SK-N-MC (cell line): ENCODE measurements at regions not wholly inside any gene's neighbourhood (a gene's known extent, or its start where the extent isn't known, plus 50 kb on each side); places are given as distances from the start of the nearest gene placed in this dataset.

ENCODE experiments used
- DNase-seq: peaks from one replicate; pipeline ENCODE4 v3.0.0-alpha.2; 2011; ENCODE audit warnings: low read depth, low spot score
- H3K27ac ChIP-seq: fragments of 200-600 bp; sonication (generic); 2 replicates; pipeline ENCODE4 v1.5.1; 2016; ENCODE audit warnings: mixed run types
- H3K36me3 ChIP-seq: fragments of 200-600 bp; sonication (generic); 2 replicates; pipeline ENCODE4 v1.6.1; 2017; ENCODE audit warnings: antibody characterized with exemption, low read length, mixed read lengths; ENCODE audit not compliant: insufficient read depth
- H3K4me3 ChIP-seq: fragments of 200-600 bp; sonication (generic); 2 replicates; pipeline ENCODE4 v1.5.1; 2016
- H3K9ac ChIP-seq: fragments of 200-600 bp; sonication (generic); 2 replicates; pipeline ENCODE4 v1.8.0; 2017; ENCODE audit warnings: mixed run types, mixed read lengths; ENCODE audit not compliant: insufficient read length
- H3K9me3 ChIP-seq: fragments of 200-600 bp; sonication (generic); 2 replicates; pipeline ENCODE4 v1.6.1; 2017; ENCODE audit warnings: low read depth, mild to moderate bottlenecking, antibody characterized with exemption, low read length, moderate library complexity, mixed read lengths
- EZH2 ChIP-seq: fragments of 200-600 bp; sonication (generic); IDR thresholded peaks from one replicate; pipeline ENCODE4 v1.6.1; 2017; ENCODE audit warnings: antibody characterized with exemption
- FOXP2 ChIP-seq: optimal IDR thresholded peaks from 2 replicates; pipeline ENCODE3; 2011; ENCODE audit warnings: mild to moderate bottlenecking, moderate library complexity; ENCODE audit not compliant: insufficient read depth; ENCODE audit errors: extremely low read length, control extremely low read depth
- POLR2AphosphoS5 ChIP-seq: IDR thresholded peaks from 2 replicates; pipeline ENCODE4 v1.6.1; 2012; ENCODE audit warnings: mild to moderate bottlenecking, low read depth, low read length, borderline replicate concordance

DNA sequence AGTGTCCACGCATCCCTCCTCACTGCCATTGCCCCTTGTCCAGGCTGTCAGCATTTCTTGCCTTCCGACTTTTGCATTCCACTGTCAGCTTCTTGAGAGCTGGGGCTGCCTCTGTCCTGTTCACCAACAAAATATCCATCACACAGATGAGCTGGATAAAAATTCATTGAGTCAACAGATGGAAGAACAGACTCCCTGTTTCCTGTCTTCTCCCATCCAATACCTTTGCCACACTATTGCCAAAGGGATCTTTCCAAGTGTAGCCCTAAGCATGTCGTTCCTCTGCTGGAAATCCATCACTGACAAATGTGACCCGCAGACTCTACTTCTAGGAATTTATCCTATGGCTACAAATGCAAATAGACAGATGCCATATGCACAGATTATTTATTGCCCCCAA, 78.0 kb upstream of the PJA1 start:
- no peaks in the 10 kb centered on the region for H3K9me3 ChIP-seq
- no peaks in the 10 kb centered on the region for H3K36me3 ChIP-seq
- H3K27ac ChIP-seq: no peak overlapping the region
- no peak for DNase-seq
- no peak overlapping the region for H3K4me3 ChIP-seq
- TF ChIP-seq FOXP2: no peak
- TF ChIP-seq POLR2AphosphoS5: no peak
- no peak for TF ChIP-seq EZH2
- H3K9ac ChIP-seq: no peak overlapping the region

DNA sequence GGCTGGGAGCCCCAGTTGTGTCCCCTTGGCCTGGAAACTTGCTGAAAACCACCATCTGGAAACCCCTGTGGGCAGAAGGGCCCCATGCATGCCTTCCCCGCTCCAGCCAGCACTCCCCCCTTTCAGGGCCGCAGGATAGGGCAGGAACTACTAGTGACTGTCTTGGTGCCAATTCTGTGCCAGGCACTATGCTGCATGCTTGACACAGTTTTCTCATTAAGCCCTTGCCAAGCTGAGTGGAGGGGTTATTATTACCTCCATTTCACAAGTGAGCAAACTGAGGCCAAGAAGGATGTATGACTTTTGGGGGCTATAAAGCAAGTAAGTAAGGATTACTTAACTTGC, 73.6 kb upstream of the PJA1 start:
- Histone ChIP-seq H3K4me3 (no peak overlapping the region), H3K9me3 (no peaks in the 10 kb centered on the region), H3K27ac (no peak overlapping the region), H3K36me3 (no peaks in the 10 kb centered on the region), H3K9ac (no peak overlapping the region)
- DNase-seq: no peak
- TF ChIP-seq POLR2AphosphoS5 (no peak), EZH2 (no peak), FOXP2 (no peak)

DNA sequence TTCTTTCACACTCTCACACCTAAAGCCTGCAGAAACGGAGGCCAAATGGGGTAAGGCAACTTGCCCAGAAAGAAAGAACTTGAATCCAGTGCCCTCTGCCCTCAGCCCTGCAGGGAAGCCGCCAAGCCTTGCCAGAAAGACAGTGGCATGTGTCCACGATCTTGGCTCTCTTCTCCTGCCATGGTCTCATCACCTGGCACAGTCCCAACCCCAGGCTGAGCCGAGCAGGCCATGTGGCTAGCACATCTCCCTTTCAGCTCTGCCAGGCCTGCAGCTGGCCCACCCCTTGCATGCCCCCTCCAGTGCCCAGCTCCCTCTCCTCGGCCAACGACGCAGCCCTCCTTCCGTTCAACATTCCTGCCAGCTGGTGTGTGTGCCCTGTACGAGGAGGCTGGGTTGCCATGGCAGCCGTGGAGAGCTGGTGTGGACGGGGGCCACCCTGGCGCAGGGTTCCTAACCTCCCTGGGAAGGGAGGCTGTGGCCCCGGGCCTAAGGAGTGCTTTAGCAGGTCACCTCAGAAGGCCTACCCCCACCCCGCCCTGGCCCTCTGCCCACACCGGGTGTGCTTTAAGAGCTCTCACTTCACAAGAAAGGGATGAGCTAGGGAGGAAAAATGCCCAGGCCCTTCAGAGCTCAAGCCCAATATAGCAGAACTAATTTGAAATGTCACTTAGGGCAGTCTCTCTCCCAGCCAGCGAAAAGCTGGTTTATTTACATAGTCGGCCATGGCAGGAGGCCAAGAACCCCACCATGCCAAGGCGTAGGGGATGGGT, 73.0 kb upstream of the PJA1 start:
- TF ChIP-seq FOXP2 (no peak), POLR2AphosphoS5 (no peak), EZH2 (no peak)
- H3K9me3 ChIP-seq: no peaks in the 10 kb centered on the region
- no peak overlapping the region for H3K9ac ChIP-seq
- no peak for DNase-seq
- no peak overlapping the region for H3K27ac ChIP-seq
- no peak overlapping the region for H3K4me3 ChIP-seq
- no peaks in the 10 kb centered on the region for H3K36me3 ChIP-seq

DNA sequence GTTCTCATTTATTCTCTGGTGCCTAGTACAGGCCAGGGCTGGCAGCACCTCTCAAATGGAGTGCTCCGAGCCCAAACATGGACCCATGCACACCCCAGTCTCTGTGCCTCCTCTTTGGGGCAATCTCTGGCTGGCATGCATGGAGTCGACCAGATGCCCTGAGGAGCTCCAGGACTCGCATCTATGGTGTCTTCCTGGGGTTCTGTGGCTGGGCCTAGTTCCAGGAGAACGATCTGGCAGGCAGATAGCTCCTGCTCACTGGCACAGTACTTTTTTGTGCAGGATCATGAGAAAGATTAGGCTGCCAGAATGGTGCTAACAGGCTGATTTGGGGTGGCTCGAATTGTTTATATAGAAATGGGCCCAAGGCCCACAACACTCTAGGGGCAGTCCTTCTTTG, 72.0 kb upstream of the PJA1 start:
- no peaks in the 10 kb centered on the region for H3K36me3 ChIP-seq
- DNase-seq: no peak
- H3K9ac ChIP-seq: no peak overlapping the region
- no peak overlapping the region for H3K27ac ChIP-seq
- H3K9me3 ChIP-seq: no peaks in the 10 kb centered on the region
- no peak for TF ChIP-seq EZH2
- TF ChIP-seq POLR2AphosphoS5: no peak
- TF ChIP-seq FOXP2: no peak
- H3K4me3 ChIP-seq: no peak overlapping the region

DNA sequence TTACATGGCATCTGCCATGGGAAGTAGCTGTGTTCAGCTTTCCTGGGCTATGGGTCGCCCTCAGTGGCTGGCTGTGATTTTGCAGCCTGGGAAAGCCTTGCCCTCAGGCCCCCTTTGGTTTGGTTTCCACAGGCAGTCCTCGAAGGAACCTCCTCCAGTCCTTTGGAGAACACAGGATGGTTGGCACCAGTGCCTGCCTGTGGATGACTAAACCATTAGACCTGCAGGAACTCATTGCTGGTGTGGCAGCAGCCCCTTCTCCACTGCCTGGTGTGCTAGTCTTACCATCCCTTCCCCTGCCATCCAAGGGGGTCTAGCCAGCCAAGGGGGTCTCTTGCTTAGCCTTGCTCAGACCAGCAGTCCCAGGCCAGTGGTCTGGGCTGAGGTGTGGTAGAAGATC, 71.4 kb upstream of the PJA1 start:
- no peak overlapping the region for H3K9ac ChIP-seq
- no peak overlapping the region for H3K4me3 ChIP-seq
- H3K9me3 ChIP-seq: no peaks in the 10 kb centered on the region
- DNase-seq: no peak
- H3K27ac ChIP-seq: no peak overlapping the region
- no peak for TF ChIP-seq EZH2
- no peak for TF ChIP-seq FOXP2
- TF ChIP-seq POLR2AphosphoS5: no peak
- no peaks in the 10 kb centered on the region for H3K36me3 ChIP-seq

DNA sequence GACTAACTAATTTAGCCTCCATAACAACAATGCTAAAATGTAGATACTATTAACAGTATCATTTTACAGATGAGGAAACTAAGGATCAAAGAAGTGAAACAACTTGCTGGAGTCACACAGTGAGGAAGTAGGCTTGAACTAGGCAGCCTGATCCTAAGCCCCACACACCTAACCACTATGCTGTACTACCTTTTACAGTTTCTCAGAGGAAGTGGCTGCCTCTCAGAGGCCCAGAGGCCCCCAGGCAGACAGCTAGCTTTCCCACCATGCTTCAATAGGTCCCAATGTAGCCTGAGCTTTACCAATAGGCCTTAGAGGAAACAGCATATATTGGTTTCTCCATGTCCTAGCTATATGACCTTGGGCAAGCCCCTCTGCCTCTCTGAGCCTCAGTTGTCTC, 69.4 kb upstream of the PJA1 start:
- no peak for TF ChIP-seq EZH2
- TF ChIP-seq FOXP2: no peak
- no peak for TF ChIP-seq POLR2AphosphoS5
- no peak for DNase-seq
- no peak overlapping the region for H3K27ac ChIP-seq

DNA sequence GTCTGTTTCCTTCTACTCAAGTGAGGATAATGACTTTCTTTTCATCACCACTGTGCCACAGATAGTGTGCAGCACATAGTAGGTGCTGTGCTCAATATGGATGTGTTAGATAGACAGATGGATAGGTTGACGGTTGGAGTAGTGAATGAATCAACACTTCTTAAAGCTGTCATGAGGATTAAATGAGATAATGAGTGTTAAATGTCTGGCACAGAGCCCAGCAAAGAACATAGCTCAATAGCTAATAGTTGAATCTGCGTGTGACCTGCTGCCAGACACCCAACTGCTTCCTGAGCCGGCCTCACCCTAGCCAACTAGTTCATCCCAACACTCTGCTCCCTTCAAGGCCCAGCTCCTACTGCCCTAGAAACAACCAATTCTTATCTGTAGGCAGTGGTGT, 67.7 kb upstream of the PJA1 start:
- no peak for DNase-seq
- Histone ChIP-seq H3K27ac (no peak overlapping the region), H3K36me3 (no peaks in the 10 kb centered on the region), H3K9ac (no peak overlapping the region), H3K4me3 (no peak overlapping the region), H3K9me3 (no peaks in the 10 kb centered on the region)
- TF ChIP-seq POLR2AphosphoS5 (no peak), EZH2 (no peak), FOXP2 (no peak)

More for the DNA sequence above, 69.4 kb upstream of the PJA1 start:
- Histone ChIP-seq H3K9me3 (no peaks in the 10 kb centered on the region), H3K36me3 (no peaks in the 10 kb centered on the region), H3K4me3 (no peak overlapping the region), H3K9ac (no peak overlapping the region)

DNA sequence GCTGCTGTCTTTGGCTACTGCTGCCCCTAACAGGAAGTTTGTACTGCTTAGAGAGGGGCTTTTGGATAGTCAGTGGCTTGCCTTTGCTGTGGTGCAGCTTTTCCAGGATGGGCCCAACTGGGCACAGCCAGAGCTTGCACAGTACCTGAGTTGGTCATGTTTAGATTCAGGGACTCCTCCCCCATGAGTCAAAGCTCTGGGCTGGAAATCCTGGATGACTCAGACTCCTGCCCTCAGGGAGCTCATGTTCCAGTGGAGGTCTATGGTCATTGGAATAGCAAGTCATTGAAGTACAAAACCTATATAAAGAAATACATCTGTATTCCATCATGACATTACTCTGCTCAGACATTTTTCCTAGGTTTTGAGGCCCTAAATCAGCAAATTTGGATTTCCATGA, 66.7 kb upstream of the PJA1 start:
- no peaks in the 10 kb centered on the region for H3K9me3 ChIP-seq

DNA sequence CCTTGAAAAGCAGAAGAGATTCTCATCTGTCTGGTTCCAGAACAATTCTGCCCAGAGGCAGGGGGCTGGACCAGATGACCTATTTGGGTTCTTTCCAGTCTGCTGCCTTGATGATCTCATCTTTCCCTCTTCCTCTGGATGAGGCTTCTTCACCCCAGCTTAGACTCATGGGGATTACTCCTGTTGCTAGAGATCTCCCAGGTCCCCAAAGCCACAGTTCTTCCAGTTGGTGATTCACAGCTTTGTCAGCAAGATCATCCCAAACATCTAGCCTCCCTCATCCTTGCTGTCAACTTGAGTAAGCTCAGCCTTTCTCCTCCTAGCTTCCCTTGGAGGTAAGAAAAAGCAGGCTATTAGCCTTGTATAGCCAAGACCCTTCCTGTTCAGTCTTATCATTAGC, 64.2 kb upstream of the PJA1 start:
- Histone ChIP-seq H3K4me3 (no peak overlapping the region), H3K9ac (no peak overlapping the region), H3K27ac (no peak overlapping the region), H3K9me3 (no peaks in the 10 kb centered on the region), H3K36me3 (no peaks in the 10 kb centered on the region)
- TF ChIP-seq FOXP2 (no peak), EZH2 (no peak), POLR2AphosphoS5 (no peak)
- no peak for DNase-seq

More for the DNA sequence above, 66.7 kb upstream of the PJA1 start:
- no peak overlapping the region for H3K27ac ChIP-seq
- DNase-seq: no peak
- no peak for TF ChIP-seq FOXP2
- TF ChIP-seq POLR2AphosphoS5: no peak
- TF ChIP-seq EZH2: no peak
- H3K36me3 ChIP-seq: no peaks in the 10 kb centered on the region
- no peak overlapping the region for H3K9ac ChIP-seq
- H3K4me3 ChIP-seq: no peak overlapping the region
